ENCODE measurements at regions not wholly inside any gene's neighbourhood (a gene's known extent, or its start where the extent isn't known, plus 50 kb on each side); places are given as distances from the start of the nearest gene placed in this dataset.
A peak's percentile ranks its signal among the peaks of the same experiment; 100 is the strongest.

DNA sequence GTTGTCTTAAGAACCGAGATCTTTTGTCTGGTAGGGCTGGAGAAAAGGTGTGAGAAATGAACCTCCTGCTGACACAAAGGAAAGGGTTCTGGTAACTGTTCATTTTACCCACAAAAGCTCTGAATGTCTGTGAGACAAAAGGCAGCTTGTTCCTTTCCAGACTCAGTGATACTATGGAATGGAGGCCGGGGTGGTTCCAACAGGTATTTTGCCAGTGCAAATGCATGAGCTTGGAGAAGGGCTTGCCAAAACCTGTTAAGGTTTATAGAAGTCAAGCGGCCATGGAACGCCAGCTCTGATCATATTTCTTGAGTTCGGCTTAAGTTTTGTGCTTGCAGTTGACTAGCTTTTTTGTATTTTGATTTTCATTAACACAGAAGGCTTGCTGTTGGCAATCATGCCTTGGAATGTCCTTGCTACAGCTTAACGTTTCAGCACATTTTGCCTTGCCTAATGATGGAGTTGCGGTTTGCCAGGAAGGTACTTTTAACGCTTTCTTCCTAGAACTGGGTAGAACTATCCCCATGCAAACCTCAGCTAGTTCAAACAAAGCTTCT lies 328.6 kb downstream of the PIK3R1 start:
- DNase-seq = no peak

DNA sequence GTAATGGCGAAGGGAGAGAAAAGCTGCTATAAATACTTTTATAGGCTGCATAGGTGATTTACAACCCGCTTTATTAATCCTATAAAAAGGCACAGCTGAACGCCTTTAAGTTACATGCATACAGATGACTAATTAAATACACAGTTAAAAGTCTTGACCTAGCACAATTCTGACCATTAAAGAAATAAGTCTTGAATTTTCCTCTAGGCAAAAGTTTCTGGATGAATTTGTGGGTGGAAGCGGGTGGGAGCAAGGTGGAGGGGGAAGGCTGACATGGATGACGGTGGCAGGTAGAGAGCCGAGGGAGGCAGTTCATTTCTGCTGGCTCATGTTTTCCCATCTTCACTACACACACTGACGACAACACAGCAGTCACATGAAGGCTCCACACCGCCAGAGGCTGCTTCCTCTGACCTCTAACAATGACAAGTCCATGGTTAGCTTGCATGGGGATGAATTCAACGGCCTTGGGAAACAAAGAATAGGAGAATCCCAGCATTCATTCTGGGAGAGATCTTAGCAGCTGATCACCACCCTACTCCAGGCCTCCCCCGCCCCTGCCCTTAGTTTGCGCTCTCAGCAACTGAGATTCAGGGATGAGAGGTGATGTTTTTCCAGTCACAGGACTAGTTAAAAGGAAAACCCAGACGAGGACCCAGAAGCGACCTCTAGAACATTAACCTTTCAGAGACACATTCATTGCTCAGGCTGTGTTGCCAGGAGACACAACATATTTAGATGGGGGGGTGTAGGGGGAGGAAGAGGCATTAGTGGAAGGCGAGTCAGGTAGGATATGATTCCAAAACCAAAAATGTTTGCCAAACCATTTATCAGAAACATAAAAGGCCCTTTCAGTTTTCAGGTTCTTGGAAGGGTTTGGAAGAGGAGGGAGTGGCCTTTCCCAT lies 329.3 kb downstream of the PIK3R1 start:
- DNase-seq = no peak

DNA sequence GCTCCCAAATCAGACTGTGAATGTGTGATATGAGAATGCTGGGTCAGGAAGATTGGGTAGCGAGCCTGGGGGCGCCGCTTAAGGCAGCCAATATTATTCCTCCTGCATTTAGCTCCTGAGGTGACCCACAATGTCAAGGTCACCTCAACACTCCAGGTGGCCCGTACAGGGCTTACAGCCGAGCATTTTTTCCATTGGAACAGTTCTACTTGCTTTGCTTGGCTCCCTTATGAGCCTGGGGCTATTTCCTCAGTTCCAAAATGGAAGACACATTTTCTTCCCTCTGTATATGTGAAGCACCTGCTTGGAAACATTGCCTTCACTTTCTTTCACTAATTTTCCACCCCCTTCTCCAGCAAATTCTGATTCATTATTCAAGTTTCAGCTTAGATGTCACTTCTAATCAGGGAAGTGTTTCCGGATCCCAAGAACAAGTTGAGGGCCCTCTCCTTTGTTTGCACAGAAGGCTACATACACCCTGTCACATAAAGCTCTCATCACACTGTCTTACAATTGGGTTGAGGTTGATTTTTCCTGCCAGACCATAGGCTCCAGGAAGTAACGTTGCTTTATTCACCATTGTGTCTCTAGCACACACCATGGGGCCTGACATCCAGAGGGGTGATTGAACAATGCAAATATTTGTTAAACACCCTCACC lies 330.2 kb downstream of the PIK3R1 start:
- peak in 1 of 2 experiments; percentile 9 for DNase-seq

DNA sequence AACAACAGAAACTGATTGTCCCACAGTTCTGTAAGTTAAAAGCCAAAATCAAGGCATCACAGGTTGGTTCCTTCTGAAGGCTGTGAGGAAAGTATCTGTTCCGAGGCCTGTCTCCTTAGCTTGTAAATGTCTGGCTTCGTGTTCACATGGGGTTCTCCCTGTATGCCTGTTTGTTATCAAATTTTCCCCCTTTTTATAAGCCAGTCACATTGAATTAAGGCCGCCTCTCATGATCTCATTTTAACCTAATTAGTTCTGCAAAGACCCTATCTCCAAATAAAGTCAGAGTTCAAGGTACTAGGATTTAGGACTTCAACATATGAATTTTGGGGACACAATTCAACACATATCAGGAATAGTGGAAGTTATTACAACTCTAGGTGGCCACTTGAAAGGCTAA lies 331.5 kb downstream of the PIK3R1 start:
- no peak for DNase-seq

DNA sequence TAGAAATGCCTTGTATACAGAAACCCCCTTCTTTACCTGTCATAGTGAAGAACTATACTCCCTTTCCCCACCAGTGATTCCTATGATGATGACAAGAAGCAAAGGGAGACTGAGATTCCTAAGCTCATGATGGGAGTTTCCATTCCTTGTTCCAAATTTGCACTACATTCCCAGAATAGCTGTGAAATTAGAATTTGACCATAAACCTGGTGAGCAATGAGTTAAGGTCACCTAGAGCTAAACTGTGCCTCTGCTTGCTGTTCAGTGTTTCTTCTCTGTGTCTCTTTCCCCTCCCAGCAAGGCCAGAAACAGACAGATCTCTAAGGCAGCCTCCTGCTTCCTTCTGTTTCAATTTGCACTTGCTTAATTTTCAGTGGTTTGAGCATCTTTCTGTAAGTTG lies 332.1 kb downstream of the PIK3R1 start:
- DNase-seq = no peak

DNA sequence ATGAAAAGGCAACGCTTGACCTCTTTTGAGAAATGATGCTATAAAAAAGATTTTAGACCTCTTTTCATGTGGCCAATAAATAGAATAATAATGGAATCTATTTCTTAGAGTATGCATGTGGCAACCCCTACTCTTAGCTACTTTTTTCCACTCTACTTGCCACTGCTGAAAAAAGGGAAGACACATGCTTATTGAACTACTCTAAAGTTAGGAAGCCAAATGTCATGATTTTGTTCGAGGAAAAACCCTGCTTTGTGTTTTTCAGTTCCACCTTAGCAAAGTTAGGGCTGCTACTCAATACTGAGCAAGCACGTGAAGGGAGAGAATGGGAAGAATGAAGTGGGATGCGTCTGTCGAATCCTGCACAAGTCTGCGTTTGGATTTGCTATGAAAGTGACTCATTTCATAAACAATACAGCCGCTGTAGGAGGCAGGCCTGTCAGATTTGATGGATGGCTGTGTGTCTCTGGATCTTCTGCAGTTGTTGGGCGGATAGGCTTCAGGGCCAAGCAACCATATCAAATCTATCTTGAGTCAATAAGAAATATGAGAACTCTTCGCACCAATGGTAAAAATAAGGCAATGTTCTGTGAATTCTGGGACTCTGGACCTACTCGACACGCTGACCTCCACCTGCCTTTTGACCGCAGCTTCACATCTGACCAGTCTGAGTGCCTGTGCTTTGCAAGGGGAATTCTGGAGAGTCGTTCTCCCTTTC lies 333.6 kb downstream of the PIK3R1 start:
- no peak for DNase-seq

DNA sequence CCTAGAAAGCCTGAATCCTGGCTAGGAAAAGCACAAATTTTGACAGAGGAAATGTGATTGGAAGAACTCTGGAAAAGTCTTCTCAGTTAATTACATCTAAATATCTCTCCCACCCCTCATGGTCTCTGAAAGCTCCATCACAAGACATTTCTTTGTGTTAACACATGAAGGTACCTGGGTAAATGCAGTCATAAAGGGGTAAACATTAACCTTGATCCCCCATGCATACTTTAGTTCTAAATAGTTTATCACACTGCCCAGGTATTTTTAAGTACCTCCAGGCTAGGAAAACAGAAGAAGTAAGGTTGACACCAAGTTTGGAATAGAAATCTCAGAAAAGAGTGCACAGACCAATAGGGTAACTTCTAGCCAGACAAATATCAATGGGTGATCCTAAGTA lies 334.5 kb downstream of the PIK3R1 start:
- no peak for DNase-seq

DNA sequence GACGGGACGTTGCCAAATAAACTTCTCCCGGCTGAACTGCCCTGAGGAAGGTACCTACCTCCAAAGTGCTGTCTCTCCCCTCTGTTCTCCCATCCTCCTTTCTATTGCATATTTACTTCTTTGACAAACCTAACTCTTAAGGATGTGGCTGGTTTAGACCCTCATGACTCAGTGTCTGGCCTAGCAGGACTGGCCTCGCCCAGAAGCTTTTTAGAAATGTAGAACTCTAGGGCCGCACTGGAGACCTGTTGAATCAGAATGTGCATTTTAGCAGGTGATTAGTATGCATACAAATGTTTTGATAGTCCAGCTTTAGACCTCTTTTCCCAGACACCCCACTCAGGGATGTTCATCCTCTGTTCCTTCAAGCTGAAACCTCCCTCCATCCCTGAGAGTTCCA lies 335.9 kb downstream of the PIK3R1 start:
- DNase-seq = no peak

DNA sequence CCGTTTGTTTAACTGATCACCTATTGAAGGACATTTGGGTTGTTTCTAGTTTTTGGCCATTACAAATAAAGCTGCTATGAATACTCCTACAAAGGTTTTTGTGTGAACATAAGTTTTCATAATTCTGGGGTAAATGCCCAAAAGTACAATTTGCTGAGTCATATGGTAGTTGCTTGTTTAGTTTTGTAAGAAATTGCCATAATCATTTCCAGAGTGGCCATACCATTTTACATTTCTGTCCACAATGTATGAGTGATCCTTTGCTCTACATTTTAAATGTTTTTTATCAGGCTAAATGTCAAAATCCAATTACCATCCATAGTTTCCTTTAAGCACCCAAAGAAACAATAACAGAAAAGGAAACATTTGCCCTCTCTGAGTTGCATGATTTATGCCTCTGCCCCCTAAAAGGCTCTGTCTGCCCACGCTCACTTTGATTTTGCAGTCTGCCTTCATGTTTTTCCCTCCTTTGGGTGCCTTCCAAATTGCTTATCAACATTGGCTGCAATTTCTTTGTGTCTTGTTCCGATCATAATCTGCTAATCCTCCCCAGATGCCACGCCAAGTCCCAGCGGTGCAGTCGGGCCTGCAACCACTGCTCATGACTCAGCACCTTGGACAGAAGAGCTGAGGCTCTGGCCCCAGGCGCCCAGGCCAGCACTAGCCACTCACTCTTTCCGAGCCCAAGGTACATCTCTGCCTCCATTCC lies 339.2 kb downstream of the PIK3R1 start:
- DNase-seq = no peak

DNA sequence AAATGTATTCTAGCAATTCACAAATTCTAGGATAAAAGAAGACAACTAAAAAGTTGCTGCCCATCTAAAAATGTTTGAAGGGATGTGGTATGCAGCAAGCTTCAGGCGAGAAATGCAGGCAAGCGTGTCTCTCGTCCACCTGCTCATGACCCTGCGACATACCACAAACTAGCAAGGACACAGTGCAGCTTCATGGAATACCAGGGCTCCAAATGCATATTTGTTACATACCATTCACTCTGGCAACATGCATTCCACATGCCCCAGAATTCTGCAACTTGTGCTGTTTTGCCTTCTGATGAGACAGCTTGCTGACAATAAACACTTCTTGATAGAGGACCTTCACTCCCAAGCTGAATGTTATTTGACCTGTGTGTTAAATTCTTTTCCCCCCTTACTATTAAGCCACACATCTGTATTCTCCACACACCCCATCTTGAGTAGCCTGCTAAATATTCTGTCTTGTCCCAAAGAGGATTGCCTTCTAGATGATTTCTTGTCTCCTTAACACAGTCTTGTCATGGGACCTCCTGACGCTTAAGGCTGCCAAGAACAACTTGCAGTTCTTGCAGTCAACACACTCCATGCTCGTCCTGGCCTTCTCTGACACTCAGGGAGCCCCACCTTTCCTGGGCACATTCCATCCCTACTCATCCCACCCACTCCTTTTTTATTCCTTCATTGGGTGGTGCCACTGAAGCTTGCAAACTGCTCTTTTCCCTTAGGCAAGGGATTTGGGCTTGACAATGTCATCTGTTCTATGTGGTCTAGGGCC lies 340.5 kb downstream of the PIK3R1 start:
- no peak for DNase-seq

DNA sequence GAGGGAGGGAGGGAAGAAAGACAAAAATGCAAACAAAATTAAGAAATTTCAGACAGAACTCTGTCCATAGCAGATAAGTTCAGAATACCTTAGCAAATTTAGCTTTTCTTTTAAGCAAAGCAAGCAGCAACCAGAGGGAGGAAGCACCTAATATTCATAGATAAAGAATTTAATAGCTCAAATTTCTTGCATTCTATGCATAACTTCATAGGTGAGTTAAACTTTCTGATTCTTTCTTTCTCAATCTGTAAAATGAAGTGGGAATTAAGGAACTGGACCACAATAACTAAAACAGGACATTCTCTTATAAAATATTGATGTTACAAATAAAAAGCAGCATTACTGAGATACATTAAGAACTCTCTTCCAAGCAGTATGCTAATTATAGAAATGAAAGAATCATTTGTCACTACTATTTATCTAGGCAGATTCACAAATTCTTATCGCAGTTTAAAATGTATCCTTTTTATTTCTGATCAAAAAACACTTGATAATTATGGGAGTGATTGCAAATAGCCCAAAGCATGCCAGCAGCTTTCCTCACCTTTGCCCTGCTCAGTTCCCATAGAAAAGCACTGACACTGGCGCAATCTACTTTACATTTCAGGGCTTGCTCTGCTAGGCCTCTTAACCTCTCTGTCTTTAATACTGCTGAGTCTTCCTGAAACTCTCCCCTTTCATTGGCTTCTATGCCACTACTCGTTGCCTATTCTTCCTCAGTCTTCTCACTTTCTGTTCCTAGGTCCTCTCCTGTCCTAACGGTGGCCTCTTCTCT lies 341.8 kb downstream of the PIK3R1 start:
- no peak for DNase-seq

DNA sequence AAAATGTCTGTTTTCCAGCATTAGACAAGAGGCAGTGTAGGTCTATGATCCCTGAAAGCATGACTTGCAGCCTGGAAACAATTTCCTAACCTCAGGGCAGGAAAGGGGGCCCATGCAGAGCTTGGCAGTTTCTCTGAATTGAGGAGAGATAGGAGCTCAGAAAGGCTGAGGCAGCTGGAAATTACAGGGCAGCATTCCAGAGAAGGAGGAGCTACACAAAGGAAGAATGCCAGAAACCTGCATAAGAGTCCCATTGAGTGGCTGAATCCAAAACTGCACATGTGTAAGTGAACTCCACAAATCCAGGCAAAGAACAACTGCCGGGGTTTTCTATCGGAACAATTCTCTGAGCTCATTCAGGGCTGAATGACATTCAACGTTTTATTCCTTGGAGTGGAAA lies 346.8 kb downstream of the PIK3R1 start:
- DNase-seq = peak; percentile 15 to 52

DNA sequence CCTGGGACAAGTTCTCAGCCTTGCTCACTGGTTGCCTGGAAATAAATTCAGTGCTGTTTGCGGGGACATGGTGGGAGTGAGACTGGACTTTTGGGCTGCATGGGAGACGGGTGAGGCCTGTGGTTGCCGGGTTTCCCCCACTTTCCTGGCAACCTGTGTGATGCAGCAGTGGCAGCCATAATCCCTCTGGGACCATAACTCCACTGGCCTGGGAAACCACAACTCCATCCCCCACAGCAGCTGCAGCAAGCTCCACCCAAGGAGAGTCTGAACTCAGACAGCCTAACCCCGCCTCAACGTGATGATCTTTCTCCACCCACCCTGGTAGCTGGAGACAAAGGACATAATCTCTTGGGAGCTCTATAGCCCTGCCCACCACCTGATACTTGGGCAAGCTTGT lies 349.9 kb downstream of the PIK3R1 start:
- no peak for DNase-seq

DNA sequence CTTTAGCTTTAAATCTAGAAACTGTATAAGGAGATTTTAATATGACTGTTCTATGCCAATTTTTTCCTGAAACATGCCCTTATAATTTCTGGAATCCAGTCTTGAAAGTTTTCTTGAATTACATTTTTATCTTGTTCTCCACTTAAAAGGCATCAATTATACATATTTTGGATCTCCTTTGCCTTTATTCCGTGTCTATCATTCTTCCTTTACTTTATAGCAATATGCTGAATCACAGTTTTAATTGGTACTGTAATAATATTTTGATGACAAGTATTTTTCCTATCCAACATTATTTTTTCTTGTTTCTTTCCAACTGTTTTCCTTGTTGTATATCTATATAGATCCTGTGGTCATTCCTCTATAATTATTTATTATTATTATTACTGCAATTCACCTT lies 361.2 kb downstream of the PIK3R1 start:
- DNase-seq = no peak

DNA sequence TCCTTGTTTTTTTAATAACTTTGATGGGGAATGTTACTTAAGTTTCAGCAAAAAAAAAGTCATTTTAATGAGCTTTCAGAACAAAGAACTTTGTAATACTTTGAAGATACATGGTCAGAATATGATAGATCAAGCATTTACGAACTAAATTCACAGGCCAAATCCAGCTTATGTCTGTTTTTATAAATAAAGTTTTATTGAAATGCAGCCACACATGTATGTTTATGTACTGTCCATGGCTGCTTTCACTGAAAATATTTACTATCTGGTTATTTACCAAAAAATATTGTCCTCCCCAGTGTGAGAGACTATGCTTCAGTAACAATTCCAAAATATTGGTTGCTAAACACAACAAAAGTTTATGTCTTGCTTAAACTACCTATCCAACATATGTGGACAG lies 366.7 kb downstream of the PIK3R1 start:
- no peak for DNase-seq

DNA sequence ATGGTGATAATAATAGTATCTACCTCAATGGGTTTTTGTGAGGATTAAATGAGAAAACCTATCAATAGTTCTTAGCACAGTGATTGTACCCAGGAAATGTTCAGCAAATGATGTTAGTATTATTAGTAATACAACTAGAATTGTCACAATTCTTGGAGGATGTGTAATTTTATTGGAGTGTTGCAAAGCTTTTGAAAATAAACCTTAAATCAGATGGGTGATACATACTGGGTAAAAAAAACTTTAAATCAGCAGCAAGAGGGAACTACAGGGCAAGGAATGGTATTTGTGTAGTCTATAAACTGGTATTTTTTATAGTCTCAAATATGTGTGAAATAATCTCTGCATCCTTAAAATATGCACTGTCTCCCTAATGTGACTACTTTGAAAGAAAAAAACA lies 371.6 kb downstream of the PIK3R1 start:
- DNase-seq = no peak

DNA sequence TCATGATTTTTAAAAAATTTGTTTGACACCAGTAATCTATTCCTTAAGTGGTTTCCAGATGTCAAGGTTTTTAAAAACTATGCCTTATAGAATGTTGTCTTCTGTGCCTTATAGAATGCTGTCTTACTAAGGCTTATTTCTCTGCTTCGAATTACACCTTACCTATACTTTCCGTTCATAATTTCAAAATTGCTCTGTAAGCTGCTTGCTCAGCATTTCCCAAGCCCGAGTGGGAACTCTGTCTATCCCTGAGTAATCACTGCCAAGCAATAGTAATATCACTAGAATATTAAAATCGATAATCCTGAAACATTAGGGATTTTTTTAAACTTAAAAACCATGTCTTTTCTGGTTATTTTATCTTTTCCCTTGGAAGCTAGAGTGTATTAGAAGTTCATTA lies 376.3 kb downstream of the PIK3R1 start:
- no peak for DNase-seq

DNA sequence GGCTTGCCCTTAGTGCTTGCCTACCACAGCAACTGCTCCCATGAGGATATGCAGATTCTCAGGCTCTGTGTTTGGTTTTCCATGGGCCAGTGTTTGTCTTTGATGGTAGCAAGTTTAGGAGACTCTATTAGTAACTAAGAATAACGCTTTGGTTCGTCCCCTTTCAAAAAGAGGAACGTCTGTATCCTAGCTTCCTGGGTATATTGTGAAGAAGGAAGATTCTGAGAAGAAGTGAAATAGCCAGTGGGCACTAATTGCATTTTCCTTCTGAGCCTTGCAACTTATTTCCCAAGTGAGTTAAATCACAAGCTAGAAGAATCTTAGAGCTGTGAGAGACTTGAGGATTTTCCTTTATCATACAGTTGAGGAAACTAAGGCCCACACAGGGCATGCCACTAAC lies 376.8 kb downstream of the PIK3R1 start:
- no peak for DNase-seq

DNA sequence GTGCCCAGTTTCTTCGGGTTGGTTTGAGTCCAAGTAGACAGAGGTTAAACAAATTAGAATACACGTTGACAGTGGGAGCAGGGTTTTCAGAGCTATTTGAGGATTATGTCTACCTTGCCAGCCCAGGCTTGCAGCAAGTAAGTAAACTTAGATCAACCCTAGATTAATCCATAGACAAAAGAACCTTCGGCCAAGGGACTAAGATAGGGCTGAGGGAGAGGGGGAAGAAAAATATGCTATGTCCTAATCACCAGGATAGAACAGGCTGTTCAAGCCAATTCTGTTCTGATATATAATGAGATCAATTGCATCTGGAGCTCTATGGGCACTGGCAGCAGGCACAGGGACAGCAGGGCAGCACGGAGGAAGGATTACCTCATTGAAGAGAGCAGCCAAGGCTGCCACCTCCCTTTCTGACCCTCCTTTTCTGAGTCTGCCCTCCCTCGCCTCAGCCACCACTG lies 377.7 kb downstream of the PIK3R1 start:
- DNase-seq = no peak

DNA sequence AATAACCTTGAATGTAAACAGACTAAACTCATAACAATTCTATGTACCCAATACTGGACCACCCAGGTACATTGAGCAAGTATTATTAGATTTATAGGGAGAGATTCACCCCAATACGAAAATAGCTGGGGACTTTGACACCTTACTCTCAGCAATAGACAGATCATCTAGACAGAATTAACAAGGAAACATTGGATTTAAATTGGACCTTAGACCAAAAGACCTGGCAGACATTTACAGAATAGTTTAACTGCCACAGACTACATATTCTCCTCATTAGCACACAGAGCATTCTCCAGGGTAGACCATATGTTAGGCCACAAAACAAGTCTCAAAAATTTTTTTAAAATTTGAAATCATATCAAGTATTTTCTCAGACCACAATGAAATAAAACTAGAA lies 397.4 kb downstream of the PIK3R1 start:
- no peak for DNase-seq

DNA sequence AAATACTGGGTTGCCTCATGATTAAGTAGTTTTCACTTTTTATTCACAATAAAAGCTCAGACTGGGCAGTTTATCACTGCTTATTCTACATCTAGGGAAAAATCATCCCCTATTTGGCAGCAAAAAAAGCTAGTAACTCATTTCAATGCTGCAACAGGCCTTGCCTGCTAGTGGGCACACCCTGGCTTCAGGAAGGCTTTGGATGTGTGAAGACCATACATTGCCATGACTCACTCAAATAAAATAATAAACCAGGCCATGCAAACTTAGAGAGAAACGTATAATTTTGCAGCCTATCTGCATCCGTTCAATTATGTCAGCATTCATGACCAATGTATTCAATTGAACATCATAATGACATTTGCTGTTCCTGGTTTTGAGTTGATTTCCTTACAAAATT lies 402.9 kb downstream of the PIK3R1 start:
- DNase-seq = no peak
